HepG2 (cell line): ENCODE measurements at regions not wholly inside any gene's neighbourhood (a gene's known extent, or its start where the extent isn't known, plus 50 kb on each side); places are given as distances from the start of the nearest gene placed in this dataset.

Experiments
- ATAC-seq: fragments of 200-7000 bp; cut with Tn5 transposase; 3 replicates; pipeline ENCODE4 v1.9.1; 2020; ENCODE audit warnings: mild to moderate bottlenecking, moderate library complexity
- BruUV-seq: library from RNA; stranded (reverse); fragments of 400-500 nt; replicated peaks from 2 replicates; lab custom pipeline; 2021; lab: Mats Ljungman, UMichigan
- CTCF ChIA-PET: fragments of 300-600 bp; formaldehyde crosslinking; extraction: SDS; loops from one replicate; lab custom pipeline; 2021; ENCODE audit warnings: low total read pairs, inconsistent platforms, low intra/inter-chr PET ratio; lab: Yijun Ruan, JAX
- POLR2A ChIA-PET: fragments of 350-600 bp; sonication (Branson Sonifier 250); formaldehyde crosslinking; loops from one replicate; lab custom pipeline; 2020; ENCODE audit warnings: antibody characterized with exemption, inconsistent platforms; lab: Yijun Ruan, JAX
- DNase-seq: peaks from one replicate; pipeline ENCODE4 v3.0.0-alpha.2; 2015; ENCODE audit warnings: low spot score
- FAIRE-seq: peaks from 3 replicates; lab custom pipeline; 2011; peaks lifted over from hg19 to GRCh38; lab: Jason Lieb, UNC
- H2AFZ ChIP-seq: one replicate; pipeline ENCODE4 v1.6.1; 2011; ENCODE audit warnings: low read length, inconsistent platforms
- H3K27ac ChIP-seq: fragments of 300-600 bp; 3 replicates; pipeline ENCODE4 v1.8.0; 2011; ENCODE audit warnings: mixed run types, mild to moderate bottlenecking, mixed read lengths, low read length, inconsistent platforms; ENCODE audit not compliant: insufficient read depth; ENCODE audit errors: extremely low read length
- H3K27me3 ChIP-seq, 2 experiments: fragments of 200-600 bp in 1 of 2; 2 replicates in 1 of 2; 3 replicates in 1 of 2; pipeline versions ENCODE4 v1.6.0 to v1.8.0; 2011; ENCODE audit warnings: low read length in 2 of 2, mild to moderate bottlenecking in 2 of 2, moderate library complexity in 2 of 2, inconsistent platforms in 1 of 2; ENCODE audit not compliant: insufficient read depth in 2 of 2, control insufficient read depth in 1 of 2
- H3K36me3 ChIP-seq, 2 experiments: fragments of 200-600 bp in 1 of 2; replicated peaks in 1 of 2; 2 replicates in 1 of 2; 3 replicates in 1 of 2; pipeline versions ENCODE4 v1.5.1 to v1.8.0; 2011; ENCODE audit warnings: low read length in 2 of 2, inconsistent platforms in 1 of 2; ENCODE audit not compliant: insufficient read depth in 2 of 2, control insufficient read depth in 1 of 2
- H3K4me1 ChIP-seq: 2 replicates; pipeline ENCODE4 v1.5.1; 2012; ENCODE audit warnings: low read length, inconsistent platforms; ENCODE audit not compliant: insufficient read depth
- H3K4me2 ChIP-seq: 2 replicates; pipeline ENCODE4 v1.6.0; 2011; ENCODE audit warnings: low read depth, low read length, inconsistent platforms
- H3K4me3 ChIP-seq, 3 experiments: fragments of 200-600 bp in 1 of 3; sonication (generic), shearing (Covaris generic) in 1 of 3; replicated peaks in 1 of 3; 2 replicates each; pipeline ENCODE4 v1.5.1; 2011 to 2016; ENCODE audit warnings: low read length in 3 of 3, inconsistent platforms in 2 of 3, low read depth in 2 of 3, mild to moderate bottlenecking in 2 of 3, control low read depth in 1 of 3, mixed read lengths in 1 of 3; ENCODE audit not compliant: insufficient read depth in 1 of 3
- H3K79me2 ChIP-seq: one replicate; pipeline ENCODE4 v1.6.1; 2011; ENCODE audit warnings: low read length, inconsistent platforms; ENCODE audit not compliant: insufficient read depth
- H3K9ac ChIP-seq: 2 replicates; pipeline ENCODE4 v1.6.0; 2011; ENCODE audit warnings: mild to moderate bottlenecking, low read depth, low read length, inconsistent platforms; ENCODE audit not compliant: insufficient read depth
- H3K9me3 ChIP-seq: 2 replicates; pipeline ENCODE4 v1.5.1; 2012; ENCODE audit warnings: mild to moderate bottlenecking, low read length
- H4K20me1 ChIP-seq: 2 replicates; pipeline ENCODE4 v1.6.0; 2011; ENCODE audit warnings: inconsistent platforms, mild to moderate bottlenecking, low read length, moderate library complexity; ENCODE audit not compliant: insufficient read depth
- FOSL2 ChIP-seq: sonication (generic); formaldehyde crosslinking; IDR thresholded peaks from 2 replicates; pipeline ENCODE4 v1.4.0; 2020; ENCODE audit warnings: missing genetic modification reagents
- SP2 ChIP-seq: sonication (generic); formaldehyde crosslinking; IDR thresholded peaks from 2 replicates; pipeline ENCODE4 v1.5.1; 2020; ENCODE audit warnings: mild to moderate bottlenecking, missing genetic modification reagents
- ZNF263 ChIP-seq: sonication (generic); formaldehyde crosslinking; IDR thresholded peaks from 2 replicates; pipeline ENCODE4 v1.4.0; 2020; ENCODE audit warnings: missing genetic modification reagents
- ZSCAN22 ChIP-seq: sonication (generic); formaldehyde crosslinking; IDR thresholded peaks from 2 replicates; pipeline ENCODE4 v1.4.0; 2020; ENCODE audit warnings: mild to moderate bottlenecking, missing genetic modification reagents
- WGBS: methylation state at CpG from one replicate; pipeline ENCODE4 v1.1.6; 2017; ENCODE audit warnings: low lambda C conversion rate; 5-methylcytosine and 5-hydroxymethylcytosine counted together
- in situ Hi-C: cut with HindIII; loops from 2 replicates; pipeline ENCODE4 v1.10.0; 2017; ENCODE audit warnings: low pct_unique_long_range_greater_than_20kb; ENCODE audit not compliant: extremely low pct_ligation_motif_present
- intact Hi-C: fragments of 100-400 bp; cut with micrococcal nuclease; formaldehyde crosslinking; loops from one replicate; pipeline ENCODE4 v1.10.0; 2022; ENCODE audit not compliant: unreplicated experiment
- TF ChIP-seq, protein P1 (sequence below): sonication (generic); formaldehyde crosslinking; IDR thresholded peaks from 2 replicates; pipeline ENCODE4 v1.8.0; 2023; ENCODE audit warnings: mild to moderate bottlenecking, missing genetic modification reagents
- TF ChIP-seq, protein P2 (sequence below): sonication (generic); formaldehyde crosslinking; IDR thresholded peaks from 2 replicates; pipeline ENCODE4 v1.5.1; 2020; ENCODE audit warnings: mild to moderate bottlenecking, missing genetic modification reagents, moderate library complexity

DNA sequence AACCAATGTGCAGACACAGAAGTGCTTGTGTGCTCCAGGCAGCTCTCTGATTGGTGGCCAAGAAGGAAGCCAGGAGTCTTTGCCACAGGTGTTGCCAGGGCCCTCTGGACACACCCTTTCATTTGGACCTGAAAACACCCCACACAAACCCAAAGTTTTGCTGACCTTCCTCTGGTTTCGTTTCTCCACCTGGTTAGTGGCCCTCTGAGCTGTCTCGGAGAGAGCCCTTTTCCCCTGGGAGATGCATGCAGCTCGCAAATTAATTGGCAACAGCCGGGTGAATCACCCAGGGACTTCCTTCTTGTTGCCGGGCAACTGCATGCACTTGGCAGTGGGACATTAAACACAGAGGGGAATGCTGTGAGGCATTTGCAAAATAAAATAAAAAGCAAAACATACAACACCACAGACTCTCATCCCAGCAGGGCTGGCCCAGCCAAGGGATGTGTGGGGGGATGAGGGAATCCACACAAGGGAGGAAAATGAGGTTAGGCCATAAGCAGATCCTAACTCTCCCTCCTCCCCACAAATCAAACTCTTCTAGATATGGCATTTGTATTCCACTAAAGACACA is 286.6 kb downstream of the SOX9 start:
- H3K36me3 ChIP-seq = peaks cover 2 to 6% of the 10 kb centered on the region in 2 experiments
- H3K27me3 ChIP-seq = no peaks in the 10 kb centered on the region
- no peak overlapping the region for H2AFZ ChIP-seq
- 98% methylated on average over 5 of the region's 5 CpGs for WGBS
- POLR2A ChIA-PET = interaction anchor here (2.1 to 2.9 kb wide), 3 partner anchors 7 to 287 kb away, joined by 9 to 19 read pairs (median 9); partner anchors contain the start of gene SOX9
- H3K27ac ChIP-seq = peak overlapping the region; percentile 29
- no peak for FAIRE-seq
- intact Hi-C loops = no loop called here
- peaks cover 51% of the 10 kb centered on the region for H3K79me2 ChIP-seq
- no peaks in the 10 kb centered on the region for H4K20me1 ChIP-seq
- H3K4me1 ChIP-seq = peaks cover 100% of the 10 kb centered on the region
- BruUV-seq = no TSS peak
- no peak for ATAC-seq
- no peaks in the 10 kb centered on the region for H3K9me3 ChIP-seq
- DNase-seq = no peak
- in situ Hi-C loops = no loop called here
- H3K4me3 ChIP-seq = no peak overlapping the region
- CTCF ChIA-PET = no interaction called here
- TF ChIP-seq, protein P1, sequence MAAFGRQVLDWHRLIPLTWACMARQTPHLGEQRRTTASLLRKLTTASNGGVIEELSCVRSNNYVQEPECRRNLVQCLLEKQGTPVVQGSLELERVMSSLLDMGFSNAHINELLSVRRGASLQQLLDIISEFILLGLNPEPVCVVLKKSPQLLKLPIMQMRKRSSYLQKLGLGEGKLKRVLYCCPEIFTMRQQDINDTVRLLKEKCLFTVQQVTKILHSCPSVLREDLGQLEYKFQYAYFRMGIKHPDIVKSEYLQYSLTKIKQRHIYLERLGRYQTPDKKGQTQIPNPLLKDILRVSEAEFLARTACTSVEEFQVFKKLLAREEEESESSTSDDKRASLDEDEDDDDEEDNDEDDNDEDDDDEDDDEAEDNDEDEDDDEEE (CRISPR knock-in tag) = no peak
- TF ChIP-seq ZNF263 (CRISPR knock-in tag) = peak; percentile 69
- TF ChIP-seq FOSL2 = 0 out of 2 replicates have a peak, but pooled peaks have one; percentile 25
- TF ChIP-seq, protein P2, sequence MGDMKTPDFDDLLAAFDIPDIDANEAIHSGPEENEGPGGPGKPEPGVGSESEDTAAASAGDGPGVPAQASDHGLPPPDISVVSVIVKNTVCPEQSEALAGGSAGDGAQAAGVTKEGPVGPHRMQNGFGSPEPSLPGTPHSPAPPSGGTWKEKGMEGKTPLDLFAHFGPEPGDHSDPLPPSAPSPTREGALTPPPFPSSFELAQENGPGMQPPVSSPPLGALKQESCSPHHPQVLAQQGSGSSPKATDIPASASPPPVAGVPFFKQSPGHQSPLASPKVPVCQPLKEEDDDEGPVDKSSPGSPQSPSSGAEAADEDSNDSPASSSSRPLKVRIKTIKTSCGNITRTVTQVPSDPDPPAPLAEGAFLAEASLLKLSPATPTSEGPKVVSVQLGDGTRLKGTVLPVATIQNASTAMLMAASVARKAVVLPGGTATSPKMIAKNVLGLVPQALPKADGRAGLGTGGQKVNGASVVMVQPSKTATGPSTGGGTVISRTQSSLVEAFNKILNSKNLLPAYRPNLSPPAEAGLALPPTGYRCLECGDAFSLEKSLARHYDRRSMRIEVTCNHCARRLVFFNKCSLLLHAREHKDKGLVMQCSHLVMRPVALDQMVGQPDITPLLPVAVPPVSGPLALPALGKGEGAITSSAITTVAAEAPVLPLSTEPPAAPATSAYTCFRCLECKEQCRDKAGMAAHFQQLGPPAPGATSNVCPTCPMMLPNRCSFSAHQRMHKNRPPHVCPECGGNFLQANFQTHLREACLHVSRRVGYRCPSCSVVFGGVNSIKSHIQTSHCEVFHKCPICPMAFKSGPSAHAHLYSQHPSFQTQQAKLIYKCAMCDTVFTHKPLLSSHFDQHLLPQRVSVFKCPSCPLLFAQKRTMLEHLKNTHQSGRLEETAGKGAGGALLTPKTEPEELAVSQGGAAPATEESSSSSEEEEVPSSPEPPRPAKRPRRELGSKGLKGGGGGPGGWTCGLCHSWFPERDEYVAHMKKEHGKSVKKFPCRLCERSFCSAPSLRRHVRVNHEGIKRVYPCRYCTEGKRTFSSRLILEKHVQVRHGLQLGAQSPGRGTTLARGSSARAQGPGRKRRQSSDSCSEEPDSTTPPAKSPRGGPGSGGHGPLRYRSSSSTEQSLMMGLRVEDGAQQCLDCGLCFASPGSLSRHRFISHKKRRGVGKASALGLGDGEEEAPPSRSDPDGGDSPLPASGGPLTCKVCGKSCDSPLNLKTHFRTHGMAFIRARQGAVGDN (CRISPR knock-in tag) = no peak
- no peak for TF ChIP-seq ZSCAN22 (CRISPR knock-in tag)
- TF ChIP-seq SP2 (CRISPR knock-in tag) = no peak
- TF ChIP-seq, all 625 proteins: peak for 2
- Histone ChIP-seq H3K4me2 (no peak overlapping the region), H3K9ac (no peak overlapping the region)
